Left ventricle myocardium inferior (tissue), 1 donor: ENCODE measurements at regions not wholly inside any gene's neighbourhood (a gene's known extent, or its start where the extent isn't known, plus 50 kb on each side); places are given as distances from the start of the nearest gene placed in this dataset.

Experiments
- DNase-seq: peaks from one replicate; pipeline ENCODE4 v3.0.0-alpha.2; 2020
- H3K27ac ChIP-seq: fragments of 200-600 bp; replicated peaks from 2 replicates; pipeline ENCODE4 v1.8.0; 2021
- H3K27me3 ChIP-seq: fragments of 200-600 bp; 2 replicates; pipeline ENCODE4 v1.8.0; 2021; ENCODE audit warnings: low read depth
- H3K36me3 ChIP-seq: fragments of 200-600 bp; 2 replicates; pipeline ENCODE4 v1.8.0; 2021
- H3K4me1 ChIP-seq: fragments of 200-600 bp; 2 replicates; pipeline ENCODE4 v1.8.0; 2021
- H3K4me3 ChIP-seq: fragments of 200-600 bp; 2 replicates; pipeline ENCODE4 v1.8.0; 2021; ENCODE audit warnings: mild to moderate bottlenecking, moderate library complexity
- H3K9me3 ChIP-seq: fragments of 200-600 bp; replicated peaks from 2 replicates; pipeline ENCODE4 v1.8.0; 2021
- intact Hi-C: fragments of 100-400 bp; cut with micrococcal nuclease; formaldehyde crosslinking; loops from one replicate; pipeline ENCODE4 v1.11.0; 2022
- TF ChIP-seq, protein P1 (sequence below): fragments of 200-600 bp; IDR thresholded peaks from 2 replicates; pipeline ENCODE4 v1.8.0; 2021; ENCODE audit warnings: antibody characterized with exemption, mild to moderate bottlenecking, borderline replicate concordance
- donor health status: DM: no; HTN: yes; CAD: no; lungs with severe emphysema.

DNA sequence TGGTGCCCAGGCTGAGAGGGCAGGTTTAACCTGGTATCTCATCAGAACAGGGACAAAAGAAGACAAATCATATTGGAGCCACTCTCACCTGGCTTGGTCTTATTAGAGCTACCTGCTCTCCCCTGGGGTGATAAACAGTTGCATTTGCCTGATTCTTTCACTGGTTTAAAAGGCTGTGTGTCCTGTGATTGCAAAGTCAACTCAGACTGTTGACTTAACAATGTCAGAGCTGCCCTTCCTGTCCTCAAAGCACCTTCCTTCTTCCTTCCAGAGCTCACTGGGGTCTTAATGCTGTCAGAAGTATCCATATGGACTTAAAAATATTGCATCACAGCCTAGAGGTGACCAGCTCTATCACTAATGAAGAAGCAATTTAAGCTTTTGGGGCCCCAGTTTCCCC is 50.5 kb upstream of the MINAR1 start:
- no peak for DNase-seq
- Histone ChIP-seq H3K4me1 (no peaks in the 10 kb centered on the region), H3K36me3 (no peaks in the 10 kb centered on the region), H3K4me3 (no peak overlapping the region), H3K9me3 (no peaks in the 10 kb centered on the region), H3K27me3 (no peaks in the 10 kb centered on the region), H3K27ac (no peak overlapping the region)
- intact Hi-C loops, result loop anchor here (5.0 kb wide), 1 partner anchor 471 kb away; no protein-coding TSS in a partner anchor
- TF ChIP-seq, protein P1, sequence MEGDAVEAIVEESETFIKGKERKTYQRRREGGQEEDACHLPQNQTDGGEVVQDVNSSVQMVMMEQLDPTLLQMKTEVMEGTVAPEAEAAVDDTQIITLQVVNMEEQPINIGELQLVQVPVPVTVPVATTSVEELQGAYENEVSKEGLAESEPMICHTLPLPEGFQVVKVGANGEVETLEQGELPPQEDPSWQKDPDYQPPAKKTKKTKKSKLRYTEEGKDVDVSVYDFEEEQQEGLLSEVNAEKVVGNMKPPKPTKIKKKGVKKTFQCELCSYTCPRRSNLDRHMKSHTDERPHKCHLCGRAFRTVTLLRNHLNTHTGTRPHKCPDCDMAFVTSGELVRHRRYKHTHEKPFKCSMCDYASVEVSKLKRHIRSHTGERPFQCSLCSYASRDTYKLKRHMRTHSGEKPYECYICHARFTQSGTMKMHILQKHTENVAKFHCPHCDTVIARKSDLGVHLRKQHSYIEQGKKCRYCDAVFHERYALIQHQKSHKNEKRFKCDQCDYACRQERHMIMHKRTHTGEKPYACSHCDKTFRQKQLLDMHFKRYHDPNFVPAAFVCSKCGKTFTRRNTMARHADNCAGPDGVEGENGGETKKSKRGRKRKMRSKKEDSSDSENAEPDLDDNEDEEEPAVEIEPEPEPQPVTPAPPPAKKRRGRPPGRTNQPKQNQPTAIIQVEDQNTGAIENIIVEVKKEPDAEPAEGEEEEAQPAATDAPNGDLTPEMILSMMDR, result no peak
